ENCODE measurements at regions not wholly inside any gene's neighbourhood (a gene's known extent, or its start where the extent isn't known, plus 50 kb on each side); places are given as distances from the start of the nearest gene placed in this dataset.
A peak's percentile ranks its signal among the peaks of the same experiment; 100 is the strongest.

DNA sequence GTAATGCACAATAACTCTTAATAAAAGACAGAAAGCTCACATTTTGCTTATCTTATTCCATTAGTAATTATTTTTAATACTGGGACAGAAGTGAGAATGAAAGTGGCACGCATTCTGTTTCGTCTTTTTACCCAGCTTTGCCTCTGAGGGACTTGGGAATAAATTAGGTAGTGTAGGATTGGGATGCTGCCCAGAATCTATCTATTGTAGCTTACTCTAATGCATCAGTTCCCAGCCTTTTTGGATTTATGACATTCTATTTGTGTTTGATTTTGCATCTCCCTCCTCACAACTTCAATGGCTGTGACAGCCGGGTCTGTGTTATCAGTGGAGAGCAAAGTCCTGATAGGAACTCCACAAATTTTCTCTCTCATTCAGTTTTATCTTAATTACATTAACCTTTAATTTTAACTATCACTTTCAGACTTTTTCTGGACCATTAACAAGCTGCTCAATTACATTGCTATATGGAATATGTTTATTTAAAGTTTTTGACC lies 62.9 kb upstream of the TULP4 start:
- H3K9me3 ChIP-seq (ENCODE audit: control insufficient read depth, insufficient read depth, low read depth, low read length) = no peaks in the 10 kb centered on the region
- no peaks in the 10 kb centered on the region for H3K36me3 ChIP-seq (ENCODE audit: control insufficient read depth, insufficient read depth, low read length)
- intact Hi-C loops (cut with micrococcal nuclease; ENCODE audit: unreplicated experiment) = no loop called here
- BruUV-seq (replicated peaks) = TSS peak; percentile 13
- DNase-seq (ENCODE audit: low read depth, low spot score) (no peak), ATAC-seq (no peak)
- in situ Hi-C loops (cut with HindIII; ENCODE audit: low pct_unique_long_range_greater_than_20kb, low sequenced_read_pairs) = no loop called here
- no peaks in the 10 kb centered on the region for H3K4me1 ChIP-seq (ENCODE audit: control insufficient read depth, insufficient read depth, low read length)
- POLR2A ChIA-PET = no interaction called here
- H3K27me3 ChIP-seq (ENCODE audit: control insufficient read depth, insufficient read depth, low read length) = no peaks in the 10 kb centered on the region
- H3K4me3 ChIP-seq (ENCODE audit: low read depth in 2 of 2, low read length in 2 of 2) = no peak overlapping the region
- no peak overlapping the region for H3K27ac ChIP-seq (ENCODE audit: low read length)
- TF ChIP-seq TCF7L2 (IDR thresholded peaks at IDR 0.05; ENCODE audit: low read depth, low read length) = no peak
- TF ChIP-seq SIN3A (IDR thresholded peaks at IDR 0.05; ENCODE audit: borderline replicate concordance, insufficient read depth, low read depth, low read length) = no peak
- TF ChIP-seq, protein P1, sequence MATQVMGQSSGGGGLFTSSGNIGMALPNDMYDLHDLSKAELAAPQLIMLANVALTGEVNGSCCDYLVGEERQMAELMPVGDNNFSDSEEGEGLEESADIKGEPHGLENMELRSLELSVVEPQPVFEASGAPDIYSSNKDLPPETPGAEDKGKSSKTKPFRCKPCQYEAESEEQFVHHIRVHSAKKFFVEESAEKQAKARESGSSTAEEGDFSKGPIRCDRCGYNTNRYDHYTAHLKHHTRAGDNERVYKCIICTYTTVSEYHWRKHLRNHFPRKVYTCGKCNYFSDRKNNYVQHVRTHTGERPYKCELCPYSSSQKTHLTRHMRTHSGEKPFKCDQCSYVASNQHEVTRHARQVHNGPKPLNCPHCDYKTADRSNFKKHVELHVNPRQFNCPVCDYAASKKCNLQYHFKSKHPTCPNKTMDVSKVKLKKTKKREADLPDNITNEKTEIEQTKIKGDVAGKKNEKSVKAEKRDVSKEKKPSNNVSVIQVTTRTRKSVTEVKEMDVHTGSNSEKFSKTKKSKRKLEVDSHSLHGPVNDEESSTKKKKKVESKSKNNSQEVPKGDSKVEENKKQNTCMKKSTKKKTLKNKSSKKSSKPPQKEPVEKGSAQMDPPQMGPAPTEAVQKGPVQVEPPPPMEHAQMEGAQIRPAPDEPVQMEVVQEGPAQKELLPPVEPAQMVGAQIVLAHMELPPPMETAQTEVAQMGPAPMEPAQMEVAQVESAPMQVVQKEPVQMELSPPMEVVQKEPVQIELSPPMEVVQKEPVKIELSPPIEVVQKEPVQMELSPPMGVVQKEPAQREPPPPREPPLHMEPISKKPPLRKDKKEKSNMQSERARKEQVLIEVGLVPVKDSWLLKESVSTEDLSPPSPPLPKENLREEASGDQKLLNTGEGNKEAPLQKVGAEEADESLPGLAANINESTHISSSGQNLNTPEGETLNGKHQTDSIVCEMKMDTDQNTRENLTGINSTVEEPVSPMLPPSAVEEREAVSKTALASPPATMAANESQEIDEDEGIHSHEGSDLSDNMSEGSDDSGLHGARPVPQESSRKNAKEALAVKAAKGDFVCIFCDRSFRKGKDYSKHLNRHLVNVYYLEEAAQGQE (IDR thresholded peaks at IDR 0.05; ENCODE audit: insufficient read depth in 1 of 2, low read depth in 2 of 2, low read length in 1 of 2) = no peak
- TF ChIP-seq, protein P2, sequence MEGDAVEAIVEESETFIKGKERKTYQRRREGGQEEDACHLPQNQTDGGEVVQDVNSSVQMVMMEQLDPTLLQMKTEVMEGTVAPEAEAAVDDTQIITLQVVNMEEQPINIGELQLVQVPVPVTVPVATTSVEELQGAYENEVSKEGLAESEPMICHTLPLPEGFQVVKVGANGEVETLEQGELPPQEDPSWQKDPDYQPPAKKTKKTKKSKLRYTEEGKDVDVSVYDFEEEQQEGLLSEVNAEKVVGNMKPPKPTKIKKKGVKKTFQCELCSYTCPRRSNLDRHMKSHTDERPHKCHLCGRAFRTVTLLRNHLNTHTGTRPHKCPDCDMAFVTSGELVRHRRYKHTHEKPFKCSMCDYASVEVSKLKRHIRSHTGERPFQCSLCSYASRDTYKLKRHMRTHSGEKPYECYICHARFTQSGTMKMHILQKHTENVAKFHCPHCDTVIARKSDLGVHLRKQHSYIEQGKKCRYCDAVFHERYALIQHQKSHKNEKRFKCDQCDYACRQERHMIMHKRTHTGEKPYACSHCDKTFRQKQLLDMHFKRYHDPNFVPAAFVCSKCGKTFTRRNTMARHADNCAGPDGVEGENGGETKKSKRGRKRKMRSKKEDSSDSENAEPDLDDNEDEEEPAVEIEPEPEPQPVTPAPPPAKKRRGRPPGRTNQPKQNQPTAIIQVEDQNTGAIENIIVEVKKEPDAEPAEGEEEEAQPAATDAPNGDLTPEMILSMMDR (IDR thresholded peaks at IDR 0.05) = no peak
- TF ChIP-seq POLR2AphosphoS5 (IDR thresholded peaks at IDR 0.05; ENCODE audit: low read depth, low read length) = no peak
- CTCF ChIA-PET = no interaction called here

DNA sequence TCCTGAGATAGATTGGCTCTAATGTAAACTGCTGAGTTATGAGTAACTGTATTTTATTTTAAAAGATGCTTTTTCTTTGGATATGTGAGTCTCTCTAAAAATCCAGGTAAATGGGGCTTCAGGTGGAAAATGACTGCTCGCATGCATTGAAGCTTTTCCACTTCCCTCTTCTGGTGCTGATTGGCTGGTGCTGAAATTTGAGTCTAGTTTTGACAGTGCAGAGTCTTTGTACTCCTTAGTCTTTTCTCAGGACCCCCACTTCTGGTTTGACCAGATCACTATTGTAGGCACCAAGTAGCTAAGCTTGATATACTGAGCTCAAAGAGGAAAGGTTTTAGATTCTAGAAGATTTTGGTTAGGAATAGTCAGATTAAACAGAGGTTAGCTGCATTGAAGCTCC lies 60.7 kb upstream of the TULP4 start:
- in situ Hi-C loops (cut with HindIII; ENCODE audit: low pct_unique_long_range_greater_than_20kb, low sequenced_read_pairs) = no loop called here

More for the DNA sequence above, 60.7 kb upstream of the TULP4 start:
- TF ChIP-seq, protein P2 (IDR thresholded peaks at IDR 0.05) = no peak
- TF ChIP-seq SIN3A (IDR thresholded peaks at IDR 0.05; ENCODE audit: borderline replicate concordance, insufficient read depth, low read depth, low read length) (no peak), TCF7L2 (IDR thresholded peaks at IDR 0.05; ENCODE audit: low read depth, low read length) (no peak), POLR2AphosphoS5 (IDR thresholded peaks at IDR 0.05; ENCODE audit: low read depth, low read length) (no peak)
- TF ChIP-seq, protein P1 (IDR thresholded peaks at IDR 0.05; ENCODE audit: insufficient read depth in 1 of 2, low read depth in 2 of 2, low read length in 1 of 2) = no peak
- no peak overlapping the region for H3K4me3 ChIP-seq (ENCODE audit: low read depth in 2 of 2, low read length in 2 of 2)
- no peak overlapping the region for H3K27ac ChIP-seq (ENCODE audit: low read length)
- intact Hi-C loops (cut with micrococcal nuclease; ENCODE audit: unreplicated experiment) = no loop called here
- H3K36me3 ChIP-seq (ENCODE audit: control insufficient read depth, insufficient read depth, low read length) = no peaks in the 10 kb centered on the region
- no peaks in the 10 kb centered on the region for H3K4me1 ChIP-seq (ENCODE audit: control insufficient read depth, insufficient read depth, low read length)
- no peak for ATAC-seq
- no peaks in the 10 kb centered on the region for H3K9me3 ChIP-seq (ENCODE audit: control insufficient read depth, insufficient read depth, low read depth, low read length)
- ChIA-PET POLR2A (interaction anchor here (0.6 kb wide), 1 partner anchor 123 kb away, joined by 6 read pairs; no protein-coding TSS in a partner anchor), CTCF (interaction anchor here (0.7 kb wide), 1 partner anchor 30 kb away, joined by 3 read pairs; no protein-coding TSS in a partner anchor)
- BruUV-seq (replicated peaks) = no TSS peak
- DNase-seq (ENCODE audit: low read depth, low spot score) = no peak
- H3K27me3 ChIP-seq (ENCODE audit: control insufficient read depth, insufficient read depth, low read length) = no peaks in the 10 kb centered on the region

All from Panc1 (cell line).